Astrocyte (in vitro differentiated cells and primary cell): ENCODE measurements at regions not wholly inside any gene's neighbourhood (a gene's known extent, or its start where the extent isn't known, plus 50 kb on each side); places are given as distances from the start of the nearest gene placed in this dataset.

ENCODE experiments used
- DNase-seq: peaks from one replicate; pipeline ENCODE4 v3.0.0-alpha.2; 2010; ENCODE audit warnings: low read depth
- FAIRE-seq: peaks from 2 replicates; lab custom pipeline; 2011; peaks lifted over from hg19 to GRCh38; lab: Jason Lieb, UNC
- H2AFZ ChIP-seq: 2 replicates; pipeline ENCODE4 v1.6.0; 2012; ENCODE audit warnings: low read depth, low read length, inconsistent platforms
- H3K27ac ChIP-seq: 2 replicates; pipeline ENCODE4 v1.5.1; 2011; ENCODE audit warnings: low read depth, low read length, inconsistent platforms
- H3K27me3 ChIP-seq: 2 replicates; pipeline ENCODE4 v1.6.0; 2011; ENCODE audit warnings: low read length, inconsistent platforms; ENCODE audit not compliant: insufficient read depth
- H3K36me3 ChIP-seq: 2 replicates; pipeline ENCODE4 v1.5.1; 2011; ENCODE audit warnings: low read length, inconsistent platforms; ENCODE audit not compliant: insufficient read depth
- H3K4me1 ChIP-seq: 2 replicates; pipeline ENCODE4 v1.5.1; 2011; ENCODE audit warnings: low read length, inconsistent platforms; ENCODE audit not compliant: insufficient read depth
- H3K4me2 ChIP-seq: 2 replicates; pipeline ENCODE4 v1.6.0; 2012; ENCODE audit warnings: low read length, inconsistent platforms
- H3K4me3 ChIP-seq: 2 replicates; pipeline ENCODE4 v1.5.1; 2011; ENCODE audit warnings: low read depth, mild to moderate bottlenecking, low read length, inconsistent platforms; ENCODE audit not compliant: insufficient read depth
- H3K79me2 ChIP-seq: 2 replicates; pipeline ENCODE4 v1.6.0; 2012; ENCODE audit warnings: mild to moderate bottlenecking, low read length, inconsistent platforms; ENCODE audit not compliant: insufficient read depth
- H3K9ac ChIP-seq: 2 replicates; pipeline ENCODE4 v1.6.0; 2012; ENCODE audit warnings: mild to moderate bottlenecking, low read length, inconsistent platforms
- H3K9me3 ChIP-seq: 2 replicates; pipeline ENCODE4 v1.5.1; 2012; ENCODE audit warnings: low read depth, mild to moderate bottlenecking, low read length, inconsistent platforms; ENCODE audit not compliant: insufficient read depth
- H4K20me1 ChIP-seq: 2 replicates; pipeline ENCODE4 v1.6.0; 2012; ENCODE audit warnings: low read length, inconsistent platforms; ENCODE audit not compliant: insufficient read depth
- H3K27ac Mint-ChIP-seq: one replicate; pipeline ENCODE4 v1.8.0; 2021; ENCODE audit warnings: mild to moderate bottlenecking, mixed read lengths; ENCODE audit not compliant: unreplicated experiment
- H3K27me3 Mint-ChIP-seq: one replicate; pipeline ENCODE4 v1.8.0; 2021; ENCODE audit warnings: low read depth, mixed read lengths; ENCODE audit not compliant: unreplicated experiment
- H3K36me3 Mint-ChIP-seq: one replicate; pipeline ENCODE4 v1.8.0; 2021; ENCODE audit warnings: low read depth, mixed read lengths; ENCODE audit not compliant: unreplicated experiment
- H3K4me1 Mint-ChIP-seq: one replicate; pipeline ENCODE4 v1.8.0; 2021; ENCODE audit warnings: low read depth, mixed read lengths; ENCODE audit not compliant: unreplicated experiment
- H3K4me3 Mint-ChIP-seq: one replicate; pipeline ENCODE4 v1.8.0; 2021; ENCODE audit warnings: mild to moderate bottlenecking, moderate library complexity, mixed read lengths; ENCODE audit not compliant: unreplicated experiment
- H3K9me3 Mint-ChIP-seq: one replicate; pipeline ENCODE4 v1.8.0; 2021; ENCODE audit warnings: mild to moderate bottlenecking, mixed read lengths; ENCODE audit not compliant: unreplicated experiment
- CTCF ChIP-seq: IDR thresholded peaks from 2 replicates; pipeline ENCODE4 v1.5.1; 2011; ENCODE audit warnings: low read depth, mild to moderate bottlenecking, inconsistent platforms, low read length, moderate library complexity; ENCODE audit not compliant: insufficient read depth
- EZH2 ChIP-seq: IDR thresholded peaks from 2 replicates; pipeline ENCODE4 v1.6.1; 2012; ENCODE audit warnings: mild to moderate bottlenecking, low read length, inconsistent platforms; ENCODE audit not compliant: insufficient read depth

DNA sequence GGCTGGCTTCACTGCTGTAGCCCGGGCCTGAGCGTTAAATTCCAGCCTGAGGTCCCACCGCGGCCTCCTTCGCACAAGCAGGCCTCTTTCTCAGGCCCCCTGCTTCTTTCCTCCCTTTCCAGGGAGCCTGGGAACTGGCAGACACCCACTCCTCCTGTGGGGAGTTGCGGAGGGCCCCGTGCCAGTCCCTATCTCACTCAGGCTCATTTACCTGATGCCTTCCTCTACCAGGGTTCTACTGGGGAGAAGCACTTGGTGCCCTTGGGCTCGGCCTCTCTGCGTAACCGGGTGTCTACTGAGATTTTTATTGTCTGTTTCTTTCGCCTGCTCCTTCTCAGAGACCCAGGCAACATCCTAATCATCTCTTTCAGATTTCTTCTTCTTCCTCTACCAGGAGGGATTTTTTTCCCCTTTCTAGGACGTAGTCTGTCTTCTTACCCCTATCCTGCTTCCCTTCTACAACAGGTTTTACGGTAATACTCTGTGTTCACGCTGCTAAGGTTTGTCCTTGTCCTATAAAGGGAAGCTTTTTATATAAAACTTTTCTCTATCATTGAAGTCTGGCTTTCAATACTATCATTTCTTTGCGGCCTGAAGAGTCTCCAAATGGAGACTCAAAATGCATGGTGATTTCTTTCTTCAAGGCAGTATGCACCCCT is 135.4 kb upstream of the GPR12 start:
- no peak overlapping the region for H3K4me2 ChIP-seq
- no peak for TF ChIP-seq EZH2
- TF ChIP-seq CTCF: no peak
- DNase-seq (no peak), FAIRE-seq (no peak)
- no peak overlapping the region for H3K27ac ChIP-seq
- no peaks in the 10 kb centered on the region for H3K79me2 ChIP-seq
- H3K9me3 Mint-ChIP-seq: no peaks in the 10 kb centered on the region
- peaks cover 2% of the 10 kb centered on the region for H3K27me3 ChIP-seq
- no peaks in the 10 kb centered on the region for H3K4me1 ChIP-seq
- H3K36me3 ChIP-seq: no peaks in the 10 kb centered on the region
- H3K36me3 Mint-ChIP-seq: no peaks in the 10 kb centered on the region
- H3K9me3 ChIP-seq: no peaks in the 10 kb centered on the region
- no peak overlapping the region for H3K4me3 ChIP-seq
- no peak overlapping the region for H3K9ac ChIP-seq
- no peak overlapping the region for H3K27ac Mint-ChIP-seq
- H2AFZ ChIP-seq: no peak overlapping the region
- H3K4me3 Mint-ChIP-seq: no peak overlapping the region
- no peaks in the 10 kb centered on the region for H3K4me1 Mint-ChIP-seq
- peaks cover 24% of the 10 kb centered on the region for H3K27me3 Mint-ChIP-seq
- H4K20me1 ChIP-seq: no peaks in the 10 kb centered on the region

DNA sequence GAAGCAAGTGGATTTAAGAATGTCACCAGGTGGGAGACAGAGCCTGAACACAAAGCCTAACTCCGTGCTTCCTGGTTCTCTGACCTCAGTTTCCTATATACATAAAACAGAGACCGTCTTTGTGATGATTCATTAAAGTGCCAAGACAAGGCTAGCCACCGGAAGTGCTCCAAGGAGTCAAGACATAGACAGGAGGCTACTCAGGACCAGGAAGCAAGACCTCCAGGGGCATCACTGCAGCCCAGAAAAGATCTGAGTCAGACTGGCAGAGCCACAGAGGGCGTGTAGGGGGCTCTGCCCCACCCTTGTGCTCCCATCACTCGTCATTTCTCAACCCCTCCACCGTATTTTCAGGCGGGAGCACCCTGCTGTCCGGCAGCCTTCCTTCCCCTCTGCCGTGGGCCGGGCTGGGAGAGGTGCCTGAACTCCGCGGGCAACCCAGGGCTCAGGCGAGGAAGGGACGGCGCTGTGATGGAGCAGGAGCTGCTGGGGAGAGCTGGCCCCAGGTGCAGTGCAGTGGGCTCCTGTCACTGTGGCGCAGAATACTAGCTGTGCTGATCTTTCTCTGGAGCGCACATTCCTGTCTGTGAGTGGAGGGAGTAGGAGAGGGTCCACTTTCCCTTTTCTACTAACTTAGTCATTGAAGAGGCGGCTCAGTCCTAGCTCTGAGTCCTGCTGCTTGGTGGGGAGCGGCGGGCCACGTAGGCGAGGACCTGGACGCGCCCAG is 134.7 kb upstream of the GPR12 start:
- Histone ChIP-seq H3K4me3 (no peak overlapping the region), H3K9me3 (no peaks in the 10 kb centered on the region), H3K4me2 (no peak overlapping the region), H3K27me3 (peaks cover 2% of the 10 kb centered on the region), H3K27ac (no peak overlapping the region), H3K79me2 (no peaks in the 10 kb centered on the region), H4K20me1 (no peaks in the 10 kb centered on the region), H3K36me3 (no peaks in the 10 kb centered on the region), H3K9ac (no peak overlapping the region), H3K4me1 (no peaks in the 10 kb centered on the region), H2AFZ (no peak overlapping the region)
- Mint-ChIP-seq H3K4me3 (no peak overlapping the region), H3K9me3 (no peaks in the 10 kb centered on the region), H3K4me1 (no peaks in the 10 kb centered on the region), H3K27ac (no peak overlapping the region), H3K27me3 (peaks cover 23% of the 10 kb centered on the region), H3K36me3 (no peaks in the 10 kb centered on the region)
- FAIRE-seq: no peak
- TF ChIP-seq EZH2: no peak
- no peak for TF ChIP-seq CTCF
- no peak for DNase-seq

DNA sequence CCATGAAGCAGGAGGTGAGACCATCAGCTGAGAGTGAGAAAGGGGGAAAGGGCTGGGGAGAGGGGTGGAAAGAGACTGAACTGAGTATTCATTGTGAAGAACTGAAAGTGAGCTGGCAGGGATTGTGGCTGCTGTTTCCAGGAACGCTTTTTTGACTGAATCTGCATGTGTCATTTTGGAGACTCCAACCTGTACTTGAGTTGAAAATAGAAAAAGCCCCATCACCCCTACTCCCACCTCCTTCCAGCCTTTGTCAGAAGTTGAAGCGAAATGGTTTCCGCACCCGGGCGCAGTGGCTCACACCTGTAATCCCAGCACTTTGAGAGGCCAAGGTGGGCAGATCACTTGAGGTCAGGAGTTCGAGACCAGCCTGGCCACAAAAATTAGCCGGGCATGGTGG is 128.0 kb upstream of the GPR12 start:
- peaks cover 20% of the 10 kb centered on the region for H3K27me3 Mint-ChIP-seq
- H3K4me3 Mint-ChIP-seq: no peak overlapping the region
- Histone ChIP-seq H3K4me3 (no peak overlapping the region), H3K9ac (no peak overlapping the region), H3K79me2 (no peaks in the 10 kb centered on the region), H2AFZ (no peak overlapping the region), H3K4me1 (no peaks in the 10 kb centered on the region), H3K4me2 (no peak overlapping the region), H3K36me3 (no peaks in the 10 kb centered on the region), H4K20me1 (no peaks in the 10 kb centered on the region), H3K27me3 (no peaks in the 10 kb centered on the region), H3K27ac (no peak overlapping the region), H3K9me3 (no peaks in the 10 kb centered on the region)
- no peaks in the 10 kb centered on the region for H3K9me3 Mint-ChIP-seq
- no peak overlapping the region for H3K27ac Mint-ChIP-seq
- H3K4me1 Mint-ChIP-seq: no peaks in the 10 kb centered on the region
- FAIRE-seq (no peak), DNase-seq (no peak)
- no peak for TF ChIP-seq CTCF
- TF ChIP-seq EZH2: no peak
- H3K36me3 Mint-ChIP-seq: peaks cover 2% of the 10 kb centered on the region
